Sigmoid colon (tissue), 6 donors: ENCODE measurements at regions not wholly inside any gene's neighbourhood (a gene's known extent, or its start where the extent isn't known, plus 50 kb on each side); places are given as distances from the start of the nearest gene placed in this dataset.

Experiments used
- DNase-seq: peaks from one replicate; pipeline ENCODE4 v3.0.0-alpha.2; 2019
- H3K27ac ChIP-seq, 4 donors: fragments of 200-600 bp; sonication (generic); one replicate each; pipeline ENCODE4 v1.5.1; 2016 to 2019; ENCODE audit warnings: mild to moderate bottlenecking in 1 of 4
- H3K27me3 ChIP-seq, 3 donors: fragments of 200-600 bp; sonication (generic); one replicate each; pipeline ENCODE4 v1.5.1; 2019; ENCODE audit warnings: mild to moderate bottlenecking in 1 of 3
- H3K36me3 ChIP-seq, 4 donors: fragments of 200-600 bp; sonication (generic); one replicate each; pipeline ENCODE4 v1.5.1; 2016 to 2019
- H3K4me1 ChIP-seq, 4 donors: fragments of 200-600 bp; sonication (generic); one replicate each; pipeline ENCODE4 v1.5.1; 2017 to 2019
- H3K4me3 ChIP-seq, 4 donors: fragments of 200-600 bp; sonication (generic); one replicate each; pipeline ENCODE4 v1.5.1; 2017 to 2019; ENCODE audit warnings: mild to moderate bottlenecking in 2 of 4, moderate library complexity in 1 of 4
- H3K9me3 ChIP-seq, 4 donors: fragments of 200-600 bp in 3 of 4; sonication (generic) in 3 of 4; one replicate each; pipeline versions ENCODE4 v1.5.1 to v1.6.1; 2013 to 2019
- CTCF ChIP-seq, 4 experiments: fragments of 450-650 bp in 3 of 4; fragments of 200-600 bp in 1 of 4; IDR thresholded peaks; one replicate each; pipeline ENCODE4 v1.5.1; 2016 to 2019; ENCODE audit warnings: antibody characterized with exemption in 4 of 4, mild to moderate bottlenecking in 3 of 4, moderate library complexity in 2 of 4
- EP300 ChIP-seq, 4 donors: sonication (generic); formaldehyde crosslinking; IDR thresholded peaks; one replicate each; pipeline ENCODE4 v1.6.1; 2017; ENCODE audit warnings: antibody characterized with exemption in 4 of 4
- POLR2A ChIP-seq, 2 donors: fragments of 450-650 bp; IDR thresholded peaks; one replicate each; pipeline ENCODE4 v1.6.1; 2016; ENCODE audit warnings: antibody characterized with exemption in 2 of 2, mild to moderate bottlenecking in 2 of 2, moderate library complexity in 2 of 2
- POLR2AphosphoS5 ChIP-seq, 4 donors: sonication (generic); formaldehyde crosslinking; IDR thresholded peaks; one replicate each; pipeline ENCODE4 v1.6.1; 2017; ENCODE audit warnings: antibody characterized with exemption in 4 of 4
- WGBS, 2 donors: extraction: QIAGEN DNeasy Blood & Tissue Kit; methylation state at CpG; one replicate each; pipeline ENCODE4 v1.1.7; 2013; 5-methylcytosine and 5-hydroxymethylcytosine counted together
- intact Hi-C: fragments of 100-400 bp; cut with DNase I; formaldehyde crosslinking; loops from one replicate; pipeline ENCODE4 v1.15.1; 2023
- donor health status: healthy with polysubstance abuse.
- donor health status: healthy.

GRCh38 chr11:70604630-70605467 lies 206.5 kb downstream of the CTTN start:
- intact Hi-C loops: no loop called here
- Histone ChIP-seq H3K36me3 (no peaks in the 10 kb centered on the region), H3K27me3 (peaks cover 0 to 4% (median 0%) of the 10 kb centered on the region in 3 donors), H3K9me3 (no peaks in the 10 kb centered on the region), H3K27ac (no peak overlapping the region), H3K4me1 (no peaks in the 10 kb centered on the region), H3K4me3 (no peak overlapping the region)
- no peak for DNase-seq
- TF ChIP-seq POLR2A (IDR thresholded peaks at IDR 0.05): no peak
- TF ChIP-seq EP300 (IDR thresholded peaks at IDR 0.05): no peak
- TF ChIP-seq CTCF (IDR thresholded peaks at IDR 0.05): no peak
- TF ChIP-seq POLR2AphosphoS5 (IDR thresholded peaks at IDR 0.05): no peak
- 80 to 88% methylated on average over 20 of the region's 20 CpGs for WGBS, 2 donors

GRCh38 chr11:70605468-70605815 lies 207.1 kb downstream of the CTTN start:
- Histone ChIP-seq H3K27me3 (peaks cover 0 to 4% (median 0%) of the 10 kb centered on the region in 3 donors), H3K4me1 (peaks cover 0 to 3% (median under 1%) of the 10 kb centered on the region in 4 donors), H3K36me3 (no peaks in the 10 kb centered on the region), H3K27ac (no peak overlapping the region), H3K9me3 (no peaks in the 10 kb centered on the region), H3K4me3 (no peak overlapping the region)
- no peak for DNase-seq
- intact Hi-C loops: no loop called here
- TF ChIP-seq POLR2AphosphoS5 (IDR thresholded peaks at IDR 0.05): no peak
- no peak for TF ChIP-seq CTCF (IDR thresholded peaks at IDR 0.05)
- no peak for TF ChIP-seq EP300 (IDR thresholded peaks at IDR 0.05)
- TF ChIP-seq POLR2A (IDR thresholded peaks at IDR 0.05): no peak
- 91 to 94% methylated on average over 14 of the region's 14 CpGs for WGBS, 2 donors

GRCh38 chr11:70605846-70606245 lies 207.5 kb downstream of the CTTN start:
- Histone ChIP-seq H3K27me3 (peaks cover 0 to 4% (median 0%) of the 10 kb centered on the region in 3 donors), H3K4me1 (peaks cover 0 to 4% (median 2%) of the 10 kb centered on the region in 4 donors), H3K36me3 (no peaks in the 10 kb centered on the region), H3K4me3 (no peak overlapping the region), H3K27ac (no peak overlapping the region), H3K9me3 (no peaks in the 10 kb centered on the region)
- no peak for DNase-seq
- TF ChIP-seq EP300 (IDR thresholded peaks at IDR 0.05) (no peak), CTCF (IDR thresholded peaks at IDR 0.05) (no peak), POLR2AphosphoS5 (IDR thresholded peaks at IDR 0.05) (no peak), POLR2A (IDR thresholded peaks at IDR 0.05) (no peak)
- WGBS, 2 donors: 69 to 84% methylated on average over 5 of the region's 5 CpGs
- intact Hi-C loops: no loop called here

- no peak for DNase-seq
- Histone ChIP-seq H3K4me1 (peaks cover 0 to 4% (median 2%) of the 10 kb centered on the region in 4 donors), H3K27me3 (peaks cover 0 to 4% (median 0%) of the 10 kb centered on the region in 3 donors), H3K9me3 (no peaks in the 10 kb centered on the region), H3K27ac (no peak overlapping the region), H3K36me3 (no peaks in the 10 kb centered on the region), H3K4me3 (no peak overlapping the region)
- intact Hi-C loops: no loop called here
- 89 to 90% methylated on average over 12 of the region's 12 CpGs for WGBS, 2 donors
- no peak for TF ChIP-seq EP300 (IDR thresholded peaks at IDR 0.05)
- no peak for TF ChIP-seq POLR2A (IDR thresholded peaks at IDR 0.05)
- no peak for TF ChIP-seq POLR2AphosphoS5 (IDR thresholded peaks at IDR 0.05)
- no peak for TF ChIP-seq CTCF (IDR thresholded peaks at IDR 0.05)
Measured at GRCh38 chr11:70606248-70606950, 208.1 kb downstream of the CTTN start.
